GM12878 (cell line): ENCODE measurements at regions not wholly inside any gene's neighbourhood (a gene's known extent, or its start where the extent isn't known, plus 50 kb on each side); places are given as distances from the start of the nearest gene placed in this dataset.

Experiments
- ATAC-seq: fragments of 200-7000 bp; cut with Tn5 transposase; 3 replicates; pipeline ENCODE4 v1.9.1; 2020; ENCODE audit warnings: mild to moderate bottlenecking, moderate library complexity
- BruUV-seq: library from RNA; stranded (reverse); fragments of 400-500 nt; replicated peaks from 2 replicates; lab custom pipeline; 2021; lab: Mats Ljungman, UMichigan
- CTCF ChIA-PET: fragments of 300-600 bp; sonication (Branson Sonifier 250); formaldehyde crosslinking; extraction: SDS; loops from one replicate; lab custom pipeline; 2021; ENCODE audit warnings: inconsistent platforms; lab: Yijun Ruan, JAX
- POLR2A ChIA-PET: fragments of 350-600 bp; formaldehyde crosslinking; extraction: SDS; loops from one replicate; lab custom pipeline; 2021; ENCODE audit warnings: inconsistent platforms; lab: Charles Lee
- RAD21 ChIA-PET: fragments of 300-600 bp; sonication (Branson Sonifier 250); formaldehyde crosslinking; loops from one replicate; lab custom pipeline; 2023; ENCODE audit warnings: antibody characterized with exemption; ENCODE audit not compliant: unreplicated experiment; lab: Charles Lee
- SMC1A ChIA-PET: fragments of 300-600 bp; sonication (Branson Sonifier 250); formaldehyde crosslinking; loops from one replicate; lab custom pipeline; 2023; ENCODE audit not compliant: unreplicated experiment, uncharacterized antibody; lab: Charles Lee
- DNase-seq: peaks from one replicate; pipeline ENCODE4 v3.0.0-alpha.2; 2011; ENCODE audit warnings: low read depth, low spot score
- FAIRE-seq: peaks from 3 replicates; lab custom pipeline; 2011; peaks lifted over from hg19 to GRCh38; lab: Jason Lieb, UNC
- H2AFZ ChIP-seq: 2 replicates; pipeline ENCODE4 v1.6.0; 2011; ENCODE audit warnings: low read depth, low read length, control low read depth; ENCODE audit not compliant: control insufficient read depth
- H3K27ac ChIP-seq: 2 replicates; pipeline ENCODE4 v1.5.1; 2011; ENCODE audit warnings: control low read depth; ENCODE audit not compliant: control insufficient read depth, insufficient read depth
- H3K27me3 ChIP-seq, 2 experiments: replicated peaks in 1 of 2; 2 replicates each; pipeline versions ENCODE4 v1.6.0 to v1.6.1; 2011; ENCODE audit warnings: low read length in 1 of 2; ENCODE audit not compliant: control insufficient read depth in 2 of 2, insufficient read depth in 2 of 2
- H3K36me3 ChIP-seq, 2 experiments: 2 replicates each; pipeline ENCODE4 v1.5.1; 2011; ENCODE audit warnings: low read length in 1 of 2; ENCODE audit not compliant: control insufficient read depth in 2 of 2, insufficient read depth in 2 of 2
- H3K4me1 ChIP-seq: 2 replicates; pipeline ENCODE4 v1.6.1; 2011; ENCODE audit warnings: mild to moderate bottlenecking, low read length, moderate library complexity, mixed read lengths; ENCODE audit not compliant: control insufficient read depth, insufficient read depth
- H3K4me2 ChIP-seq: 2 replicates; pipeline ENCODE4 v1.6.0; 2011; ENCODE audit warnings: control low read depth; ENCODE audit not compliant: control insufficient read depth, insufficient read depth
- H3K4me3 ChIP-seq: fragments of 200-600 bp; sonication (generic); 2 replicates; pipeline ENCODE4 v1.5.1; 2016
- H3K79me2 ChIP-seq: 2 replicates; pipeline ENCODE4 v1.6.0; 2011; ENCODE audit warnings: low read length; ENCODE audit not compliant: control insufficient read depth, insufficient read depth
- H3K9ac ChIP-seq: 2 replicates; pipeline ENCODE4 v1.8.0; 2011; ENCODE audit warnings: low read length, control low read depth, mixed read lengths; ENCODE audit not compliant: control insufficient read depth, insufficient read depth
- H3K9me3 ChIP-seq: replicated peaks from 3 replicates; pipeline ENCODE4 v1.5.1; 2011; ENCODE audit warnings: mild to moderate bottlenecking, low read length; ENCODE audit not compliant: control insufficient read depth, insufficient read depth
- H4K20me1 ChIP-seq: 2 replicates; pipeline ENCODE4 v1.6.0; 2011; ENCODE audit not compliant: control insufficient read depth, insufficient read depth
- BRCA1 ChIP-seq: IDR thresholded peaks from 2 replicates; pipeline ENCODE4 v1.6.1; 2011; ENCODE audit warnings: low read depth, low read length, improper control_type of control experiment
- CHD4 ChIP-seq: fragments of 200-600 bp; sonication (generic); IDR thresholded peaks from 2 replicates; pipeline ENCODE4 v1.6.1; 2016; ENCODE audit warnings: mild to moderate bottlenecking
- GATAD2B ChIP-seq: fragments of 450-650 bp; conservative IDR thresholded peaks from 2 replicates; pipeline ENCODE4 v1.6.1; 2017; ENCODE audit warnings: low read depth, mild to moderate bottlenecking, moderate library complexity
- MEF2B ChIP-seq: fragments of 450-650 bp; IDR thresholded peaks from 2 replicates; pipeline ENCODE4 v1.6.1; 2018; ENCODE audit warnings: mild to moderate bottlenecking, moderate library complexity; ENCODE audit not compliant: partially characterized antibody, poor library complexity, severe bottlenecking
- NR2F1 ChIP-seq: fragments of 450-650 bp; conservative IDR thresholded peaks from 2 replicates; pipeline ENCODE4 v1.6.1; 2017; ENCODE audit warnings: mild to moderate bottlenecking
- PRDM15 ChIP-seq: fragments of 450-650 bp; formaldehyde crosslinking; IDR thresholded peaks from 2 replicates; pipeline ENCODE4 v1.4.0; 2020; ENCODE audit warnings: mild to moderate bottlenecking, moderate library complexity
- RELA ChIP-seq: fragments of 450-650 bp; IDR thresholded peaks from 2 replicates; pipeline ENCODE4 v1.8.0; 2014; ENCODE audit warnings: borderline replicate concordance; ENCODE audit not compliant: partially characterized antibody
- SKIL ChIP-seq: fragments of 450-650 bp; IDR thresholded peaks from 2 replicates; pipeline ENCODE4 v1.6.1; 2017; ENCODE audit warnings: mild to moderate bottlenecking, low read depth, inconsistent platforms; ENCODE audit not compliant: poor library complexity, severe bottlenecking
- SMAD5 ChIP-seq: IDR thresholded peaks from 2 replicates; pipeline ENCODE4 v1.6.1; 2016; ENCODE audit warnings: antibody characterized with exemption, low read depth
- SMC3 ChIP-seq: IDR thresholded peaks from 2 replicates; pipeline ENCODE4 v1.6.1; 2011; ENCODE audit warnings: low read length, improper control_type of control experiment, borderline replicate concordance
- TAF1 ChIP-seq: IDR thresholded peaks from 2 replicates; pipeline ENCODE4 v1.6.1; 2011; ENCODE audit warnings: mild to moderate bottlenecking, low read depth, low read length, borderline replicate concordance
- TCF3 ChIP-seq: IDR thresholded peaks from 2 replicates; pipeline ENCODE4 v1.6.1; 2012; ENCODE audit warnings: low read depth, mild to moderate bottlenecking, low read length, borderline replicate concordance; ENCODE audit not compliant: insufficient read depth
- ZBED1 ChIP-seq: IDR thresholded peaks from 2 replicates; pipeline ENCODE4 v1.6.1; 2016; ENCODE audit warnings: borderline replicate concordance
- ZNF217 ChIP-seq: fragments of 450-650 bp; IDR thresholded peaks from 2 replicates; pipeline ENCODE4 v1.6.1; 2017; ENCODE audit warnings: antibody characterized with exemption, mild to moderate bottlenecking
- ZNF687 ChIP-seq: fragments of 450-650 bp; IDR thresholded peaks from 2 replicates; pipeline ENCODE4 v1.6.1; 2017; ENCODE audit warnings: mild to moderate bottlenecking, moderate library complexity
- WGBS: methylation state at CpG from one replicate; pipeline ENCODE4 v1.1.6; 2016; ENCODE audit warnings: low lambda C conversion rate; ENCODE audit not compliant: insufficient replicate concordance, insufficient coverage; ENCODE audit errors: missing lambda C conversion rate; 5-methylcytosine and 5-hydroxymethylcytosine counted together
- in situ Hi-C: fragments of 300-500 bp; cut with MboI; formaldehyde crosslinking; loops from 9 replicates; pipeline ENCODE4 v1.14.3; 2018; ENCODE audit warnings: mixed read lengths
- intact Hi-C: fragments of 100-400 bp; cut with micrococcal nuclease; formaldehyde crosslinking; loops from one replicate; pipeline ENCODE4 v1.14.2; 2022; ENCODE audit not compliant: unreplicated experiment

GRCh38 chr4:128633067-128633466 lies 176.4 kb upstream of the JADE1 start:
- no peaks in the 10 kb centered on the region for H3K36me3 ChIP-seq
- no TSS peak for BruUV-seq
- no peaks in the 10 kb centered on the region for H4K20me1 ChIP-seq
- SMC1A ChIA-PET = interaction anchor here (0.7 to 1.8 kb wide), 10 partner anchors 22 to 153 kb away, joined by 3 to 11 read pairs (median 3); no protein-coding TSS in a partner anchor
- no peak overlapping the region for H3K4me2 ChIP-seq
- WGBS = 0% methylated on average over 1 of the region's 1 CpG
- H2AFZ ChIP-seq = no peak overlapping the region
- no peak for FAIRE-seq
- intact Hi-C loops = no loop called here
- no peak overlapping the region for H3K9ac ChIP-seq
- no peak overlapping the region for H3K27ac ChIP-seq
- no peaks in the 10 kb centered on the region for H3K27me3 ChIP-seq
- no peaks in the 10 kb centered on the region for H3K4me1 ChIP-seq
- CTCF ChIA-PET = interaction anchor here (0.6 to 1.6 kb wide), 6 partner anchors 13 to 247 kb away, joined by 3 to 9 read pairs (median 4); no protein-coding TSS in a partner anchor
- RAD21 ChIA-PET = interaction anchor here (1.0 to 1.4 kb wide), 3 partner anchors 18 to 114 kb away, joined by 3 to 4 read pairs (median 3); no protein-coding TSS in a partner anchor
- no peak for DNase-seq
- H3K9me3 ChIP-seq = no peaks in the 10 kb centered on the region
- H3K4me3 ChIP-seq = no peak overlapping the region
- no peaks in the 10 kb centered on the region for H3K79me2 ChIP-seq
- in situ Hi-C loops = no loop called here
- peak; percentile 72 for ATAC-seq
- POLR2A ChIA-PET = no interaction called here
- TF ChIP-seq NR2F1 (peak; percentile 68), BRCA1 (no peak), MEF2B (peak; percentile 28), SMAD5 (no peak), ZBED1 (no peak), SKIL (no peak), CHD4 (no peak), GATAD2B (no peak), SMC3 (no peak), TAF1 (no peak), TCF3 (no peak), ZNF687 (peak; percentile 65; the same call in 1 of the 2 replicates), PRDM15 (no peak), ZNF217 (peak; percentile 72; the same call in 1 of the 2 replicates), RELA (no peak)
